IgD-negative memory B cell (primary cell): ENCODE measurements at regions not wholly inside any gene's neighbourhood (a gene's known extent, or its start where the extent isn't known, plus 50 kb on each side); places are given as distances from the start of the nearest gene placed in this dataset.
"Not testable (repeated sequence)": the region's sequence is repeated elsewhere in the genome, so short reads cannot be mapped to it uniquely, and the experiment has no call there.

Experiments
- H3K27ac Mint-ChIP-seq, 3 donors: one replicate each; pipeline ENCODE4 v1.8.0; 2020 to 2022; ENCODE audit warnings: mild to moderate bottlenecking in 3 of 3, mixed read lengths in 3 of 3, moderate library complexity in 1 of 3
- H3K27me3 Mint-ChIP-seq: one replicate; pipeline ENCODE4 v1.8.0; 2021; ENCODE audit warnings: mixed read lengths
- H3K36me3 Mint-ChIP-seq: one replicate; pipeline ENCODE4 v1.8.0; 2020; ENCODE audit warnings: mild to moderate bottlenecking, mixed read lengths
- H3K4me1 Mint-ChIP-seq, 3 donors: one replicate each; pipeline ENCODE4 v1.8.0; 2020 to 2022; ENCODE audit warnings: mixed read lengths in 3 of 3, mild to moderate bottlenecking in 1 of 3
- H3K4me3 Mint-ChIP-seq, 4 donors: one replicate each; pipeline ENCODE4 v1.8.0; 2020 to 2022; ENCODE audit warnings: mild to moderate bottlenecking in 4 of 4, mixed read lengths in 4 of 4, moderate library complexity in 3 of 4
- H3K9me3 Mint-ChIP-seq, 3 donors: one replicate each; pipeline ENCODE4 v1.8.0; 2020 to 2021; ENCODE audit warnings: mixed read lengths in 3 of 3, mild to moderate bottlenecking in 1 of 3

- H3K4me3 Mint-ChIP-seq, H3K36me3 Mint-ChIP-seq, H3K27ac Mint-ChIP-seq, H3K9me3 Mint-ChIP-seq, H3K27me3 Mint-ChIP-seq, H3K4me1 Mint-ChIP-seq: not testable (repeated sequence)
Observed at GRCh38 chr17:15850071-15850470, 94.9 kb upstream of the ADORA2B start.

- not testable (repeated sequence) for H3K4me1 Mint-ChIP-seq, H3K27ac Mint-ChIP-seq, H3K36me3 Mint-ChIP-seq, H3K27me3 Mint-ChIP-seq, H3K9me3 Mint-ChIP-seq, H3K4me3 Mint-ChIP-seq
Observed at GRCh38 chr17:15850687-15851086, 94.2 kb upstream of the ADORA2B start.

GRCh38 chr17:15852863-15853262, 92.1 kb upstream of the ADORA2B start:
- not testable (repeated sequence) for H3K4me1 Mint-ChIP-seq, H3K36me3 Mint-ChIP-seq, H3K9me3 Mint-ChIP-seq, H3K27me3 Mint-ChIP-seq, H3K27ac Mint-ChIP-seq, H3K4me3 Mint-ChIP-seq

- not testable (repeated sequence) for H3K4me3 Mint-ChIP-seq, H3K27me3 Mint-ChIP-seq, H3K36me3 Mint-ChIP-seq, H3K9me3 Mint-ChIP-seq, H3K27ac Mint-ChIP-seq, H3K4me1 Mint-ChIP-seq
Observed at GRCh38 chr17:15856191-15856590, 88.7 kb upstream of the ADORA2B start.

GRCh38 chr17:15856745-15857144, 88.2 kb upstream of the ADORA2B start:
- H3K27ac Mint-ChIP-seq, H3K9me3 Mint-ChIP-seq, H3K4me3 Mint-ChIP-seq, H3K27me3 Mint-ChIP-seq, H3K4me1 Mint-ChIP-seq, H3K36me3 Mint-ChIP-seq: not testable (repeated sequence)

- H3K36me3 Mint-ChIP-seq, H3K27ac Mint-ChIP-seq: not testable (repeated sequence)
Observed at GRCh38 chr17:15858082-15858481, 86.8 kb upstream of the ADORA2B start.

GRCh38 chr17:15860774-15861173, 84.2 kb upstream of the ADORA2B start:
- peak overlapping the region in 1 of 4 donors; percentile 23 for H3K4me3 Mint-ChIP-seq
- peak overlapping the region in 1 of 3 donors; percentile 10 for H3K27ac Mint-ChIP-seq
- not testable (repeated sequence) for H3K27me3 Mint-ChIP-seq, H3K36me3 Mint-ChIP-seq, H3K4me1 Mint-ChIP-seq
- peaks cover 0 to 10% (median 6%) of the 10 kb centered on the region in 3 donors for H3K9me3 Mint-ChIP-seq

More at GRCh38 chr17:15858082-15858481, 86.8 kb upstream of the ADORA2B start:
- H3K4me1 Mint-ChIP-seq, H3K4me3 Mint-ChIP-seq, H3K27me3 Mint-ChIP-seq: not testable (repeated sequence)
- peaks cover 0 to 10% (median 6%) of the 10 kb centered on the region in 3 donors for H3K9me3 Mint-ChIP-seq

GRCh38 chr17:15864061-15864460, 80.9 kb upstream of the ADORA2B start:
- H3K27me3 Mint-ChIP-seq, H3K4me3 Mint-ChIP-seq, H3K4me1 Mint-ChIP-seq, H3K36me3 Mint-ChIP-seq, H3K27ac Mint-ChIP-seq: not testable (repeated sequence)
- peaks cover 0 to 10% (median 6%) of the 10 kb centered on the region in 3 donors for H3K9me3 Mint-ChIP-seq

- not testable (repeated sequence) for H3K36me3 Mint-ChIP-seq, H3K27ac Mint-ChIP-seq, H3K27me3 Mint-ChIP-seq, H3K4me3 Mint-ChIP-seq, H3K4me1 Mint-ChIP-seq
- peaks cover 0 to 10% (median 6%) of the 10 kb centered on the region in 3 donors for H3K9me3 Mint-ChIP-seq
Observed at GRCh38 chr17:15864472-15864871, 80.5 kb upstream of the ADORA2B start.

GRCh38 chr17:15866015-15866414, 78.9 kb upstream of the ADORA2B start:
- H3K27ac Mint-ChIP-seq, H3K9me3 Mint-ChIP-seq, H3K27me3 Mint-ChIP-seq, H3K4me1 Mint-ChIP-seq, H3K36me3 Mint-ChIP-seq, H3K4me3 Mint-ChIP-seq: not testable (repeated sequence)

GRCh38 chr17:15867331-15867730, 77.6 kb upstream of the ADORA2B start:
- not testable (repeated sequence) for H3K9me3 Mint-ChIP-seq, H3K4me3 Mint-ChIP-seq, H3K27ac Mint-ChIP-seq, H3K4me1 Mint-ChIP-seq, H3K27me3 Mint-ChIP-seq, H3K36me3 Mint-ChIP-seq

GRCh38 chr17:15869868-15870267, 75.1 kb upstream of the ADORA2B start:
- H3K9me3 Mint-ChIP-seq, H3K27me3 Mint-ChIP-seq, H3K4me1 Mint-ChIP-seq, H3K27ac Mint-ChIP-seq, H3K36me3 Mint-ChIP-seq, H3K4me3 Mint-ChIP-seq: not testable (repeated sequence)

GRCh38 chr17:15872677-15873076, 72.3 kb upstream of the ADORA2B start:
- not testable (repeated sequence) for H3K4me3 Mint-ChIP-seq, H3K27me3 Mint-ChIP-seq, H3K4me1 Mint-ChIP-seq, H3K27ac Mint-ChIP-seq, H3K36me3 Mint-ChIP-seq, H3K9me3 Mint-ChIP-seq

GRCh38 chr17:15877882-15878500, 66.9 kb upstream of the ADORA2B start:
- H3K27me3 Mint-ChIP-seq, H3K27ac Mint-ChIP-seq, H3K9me3 Mint-ChIP-seq, H3K4me3 Mint-ChIP-seq, H3K4me1 Mint-ChIP-seq, H3K36me3 Mint-ChIP-seq: not testable (repeated sequence)

- Mint-ChIP-seq H3K27me3 (peaks cover 1% of the 10 kb centered on the region), H3K36me3 (no peaks in the 10 kb centered on the region), H3K4me1 (peaks cover 0 to 7% (median 0%) of the 10 kb centered on the region in 3 donors), H3K9me3 (no peaks in the 10 kb centered on the region), H3K27ac (peak overlapping the region in 1 of 3 donors; percentile 75), H3K4me3 (no peak overlapping the region)
Observed at GRCh38 chr17:15882058-15882720, 62.7 kb upstream of the ADORA2B start.

GRCh38 chr17:15882777-15883176, 62.2 kb upstream of the ADORA2B start:
- Mint-ChIP-seq H3K36me3 (no peaks in the 10 kb centered on the region), H3K4me1 (peaks cover 0 to 8% (median 0%) of the 10 kb centered on the region in 3 donors), H3K9me3 (no peaks in the 10 kb centered on the region), H3K27ac (no peak overlapping the region), H3K4me3 (no peak overlapping the region), H3K27me3 (peaks cover 1% of the 10 kb centered on the region)
